T follicular helper cell (primary cell): ENCODE measurements at regions not wholly inside any gene's neighbourhood (a gene's known extent, or its start where the extent isn't known, plus 50 kb on each side); places are given as distances from the start of the nearest gene placed in this dataset.
"Not testable (repeated sequence)": the region's sequence is repeated elsewhere in the genome, so short reads cannot be mapped to it uniquely, and the experiment has no call there.

Experiments
- DNase-seq: peaks from one replicate; pipeline ENCODE4 v3.0.0-alpha.2; 2020; ENCODE audit warnings: low read depth

- not testable (repeated sequence) for DNase-seq
Measured at GRCh38 chr15:22134941-22135566, 54.7 kb downstream of the OR4M2 start.

GRCh38 chr15:22137572-22137971 is 57.2 kb downstream of the OR4M2 start:
- not testable (repeated sequence) for DNase-seq

GRCh38 chr15:22141106-22141505 is 60.8 kb downstream of the OR4M2 start:
- DNase-seq: not testable (repeated sequence)

GRCh38 chr15:22148109-22148508 is 67.8 kb downstream of the OR4M2 start:
- DNase-seq: not testable (repeated sequence)

GRCh38 chr15:22158243-22158642 is 77.9 kb downstream of the OR4M2 start:
- DNase-seq: not testable (repeated sequence)

- not testable (repeated sequence) for DNase-seq
Measured at GRCh38 chr15:22160283-22160682, 80.0 kb downstream of the OR4M2 start.

- not testable (repeated sequence) for DNase-seq
Measured at GRCh38 chr15:22160741-22161140, 80.4 kb downstream of the OR4M2 start.

GRCh38 chr15:22161398-22161797 is 81.1 kb downstream of the OR4M2 start:
- DNase-seq: not testable (repeated sequence)

GRCh38 chr15:22163715-22164114 is 83.4 kb downstream of the OR4M2 start:
- DNase-seq: not testable (repeated sequence)

- not testable (repeated sequence) for DNase-seq
Measured at GRCh38 chr15:22167521-22167920, 87.2 kb downstream of the OR4M2 start.

GRCh38 chr15:22173029-22173998 is 93.0 kb downstream of the OR4M2 start:
- not testable (repeated sequence) for DNase-seq

- not testable (repeated sequence) for DNase-seq
Measured at GRCh38 chr15:22174088-22174487, 93.8 kb downstream of the OR4M2 start.

- not testable (repeated sequence) for DNase-seq
Measured at GRCh38 chr15:22177965-22178364, 97.6 kb downstream of the OR4M2 start.

GRCh38 chr15:22178438-22178837 is 98.1 kb downstream of the OR4M2 start:
- DNase-seq: not testable (repeated sequence)

GRCh38 chr15:22179043-22179442 is 98.7 kb downstream of the OR4M2 start:
- not testable (repeated sequence) for DNase-seq

GRCh38 chr15:22180611-22181010 is 100.3 kb downstream of the OR4M2 start:
- not testable (repeated sequence) for DNase-seq

- DNase-seq: not testable (repeated sequence)
Measured at GRCh38 chr15:22184678-22185077, 104.4 kb downstream of the OR4M2 start.

GRCh38 chr15:22186846-22187532 is 106.7 kb downstream of the OR4M2 start:
- DNase-seq: not testable (repeated sequence)

- not testable (repeated sequence) for DNase-seq
Measured at GRCh38 chr15:22191818-22192217, 111.5 kb downstream of the OR4M2 start.

- not testable (repeated sequence) for DNase-seq
Measured at GRCh38 chr15:22194739-22195617, 114.7 kb downstream of the OR4M2 start.

GRCh38 chr15:22196423-22196822 is 116.1 kb downstream of the OR4M2 start:
- DNase-seq: not testable (repeated sequence)
